ENCODE measurements at regions not wholly inside any gene's neighbourhood (a gene's known extent, or its start where the extent isn't known, plus 50 kb on each side); places are given as distances from the start of the nearest gene placed in this dataset.

- intact Hi-C loops (cut with micrococcal nuclease; ENCODE audit: unreplicated experiment) (no loop called here), in situ Hi-C loops (cut with HindIII; ENCODE audit: low pct_unique_long_range_greater_than_20kb, low sequenced_read_pairs) (no loop called here)
- Histone ChIP-seq H3K4me3 (ENCODE audit: low read depth in 2 of 2, low read length in 2 of 2) (no peak overlapping the region), H3K27ac (ENCODE audit: low read length) (no peak overlapping the region), H3K27me3 (ENCODE audit: control insufficient read depth, insufficient read depth, low read length) (no peaks in the 10 kb centered on the region), H3K9me3 (ENCODE audit: control insufficient read depth, insufficient read depth, low read depth, low read length) (peaks cover 7% of the 10 kb centered on the region; the same call in 1 of the 2 replicates), H3K4me1 (ENCODE audit: control insufficient read depth, insufficient read depth, low read length) (no peaks in the 10 kb centered on the region), H3K36me3 (ENCODE audit: control insufficient read depth, insufficient read depth, low read length) (no peaks in the 10 kb centered on the region)
- TF ChIP-seq REST (IDR thresholded peaks at IDR 0.05; ENCODE audit: insufficient read depth in 1 of 2, low read depth in 2 of 2, low read length in 1 of 2) (no peak), SIN3A (IDR thresholded peaks at IDR 0.05; ENCODE audit: borderline replicate concordance, insufficient read depth, low read depth, low read length) (no peak), TCF7L2 (IDR thresholded peaks at IDR 0.05; ENCODE audit: low read depth, low read length) (no peak), POLR2AphosphoS5 (IDR thresholded peaks at IDR 0.05; ENCODE audit: low read depth, low read length) (no peak), CTCF (IDR thresholded peaks at IDR 0.05) (no peak)
- ATAC-seq: no peak
- no TSS peak for BruUV-seq (replicated peaks)
- ChIA-PET POLR2A (no interaction called here), CTCF (no interaction called here)
- no peak for DNase-seq (ENCODE audit: low read depth, low spot score)
Observed at GRCh38 chr15:39115379-39116057, 465.4 kb upstream of the THBS1 start.

DNA sequence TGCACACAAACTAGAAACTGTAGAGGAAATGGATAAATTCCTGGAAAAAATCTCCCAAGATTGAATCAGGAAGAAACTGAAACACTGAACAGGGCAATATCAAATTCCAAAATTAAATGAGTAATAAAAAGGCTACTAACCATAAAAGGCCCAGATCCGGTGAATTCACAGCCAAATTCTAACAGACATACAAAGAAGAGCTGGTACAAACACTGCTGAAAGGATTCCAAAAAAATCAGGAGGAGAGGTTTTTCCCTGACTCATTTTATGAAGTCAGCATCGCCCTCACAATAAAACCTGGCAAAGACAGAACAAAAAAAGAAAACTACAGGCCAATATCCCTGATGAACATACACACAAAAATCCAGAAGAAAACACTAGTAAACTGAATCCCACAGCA is 462.4 kb upstream of the THBS1 start:
- Histone ChIP-seq H3K36me3 (ENCODE audit: control insufficient read depth, insufficient read depth, low read length) (no peaks in the 10 kb centered on the region), H3K4me3 (ENCODE audit: low read depth in 2 of 2, low read length in 2 of 2) (no peak overlapping the region), H3K4me1 (ENCODE audit: control insufficient read depth, insufficient read depth, low read length) (no peaks in the 10 kb centered on the region), H3K27me3 (ENCODE audit: control insufficient read depth, insufficient read depth, low read length) (no peaks in the 10 kb centered on the region), H3K27ac (ENCODE audit: low read length) (no peak overlapping the region), H3K9me3 (ENCODE audit: control insufficient read depth, insufficient read depth, low read depth, low read length) (peaks cover 7% of the 10 kb centered on the region; the same call in 1 of the 2 replicates)
- DNase-seq (ENCODE audit: low read depth, low spot score) (no peak), ATAC-seq (no peak)
- CTCF ChIA-PET: no interaction called here
- POLR2A ChIA-PET: no interaction called here
- intact Hi-C loops (cut with micrococcal nuclease; ENCODE audit: unreplicated experiment) (no loop called here), in situ Hi-C loops (cut with HindIII; ENCODE audit: low pct_unique_long_range_greater_than_20kb, low sequenced_read_pairs) (no loop called here)
- BruUV-seq (replicated peaks): no TSS peak
- TF ChIP-seq SIN3A (IDR thresholded peaks at IDR 0.05; ENCODE audit: borderline replicate concordance, insufficient read depth, low read depth, low read length) (no peak), CTCF (IDR thresholded peaks at IDR 0.05) (no peak), TCF7L2 (IDR thresholded peaks at IDR 0.05; ENCODE audit: low read depth, low read length) (no peak), REST (IDR thresholded peaks at IDR 0.05; ENCODE audit: insufficient read depth in 1 of 2, low read depth in 2 of 2, low read length in 1 of 2) (no peak), POLR2AphosphoS5 (IDR thresholded peaks at IDR 0.05; ENCODE audit: low read depth, low read length) (no peak)

Data from Panc1 (cell line).